HepG2 (cell line): ENCODE measurements at regions not wholly inside any gene's neighbourhood (a gene's known extent, or its start where the extent isn't known, plus 50 kb on each side); places are given as distances from the start of the nearest gene placed in this dataset.

ENCODE experiments used
- ATF3 ChIP-seq: sonication (generic); formaldehyde crosslinking; IDR thresholded peaks from 2 replicates; pipeline ENCODE4 v1.4.0; 2020; ENCODE audit warnings: missing genetic modification reagents
- CHD4 ChIP-seq: fragments of 200-600 bp; sonication (generic); IDR thresholded peaks from 2 replicates; pipeline ENCODE4 v1.7.0; 2017; ENCODE audit warnings: mild to moderate bottlenecking, low read length, borderline replicate concordance
- CTCF ChIP-seq: sonication (generic); formaldehyde crosslinking; IDR thresholded peaks from 2 replicates; pipeline ENCODE4 v1.5.0; 2020; ENCODE audit warnings: mild to moderate bottlenecking, missing genetic modification reagents, moderate library complexity
- POLR2A ChIP-seq, 2 experiments: IDR thresholded peaks; 2 replicates each; pipeline ENCODE4 v1.6.1; 2011; ENCODE audit warnings: low read depth in 2 of 2, low read length in 2 of 2, mild to moderate bottlenecking in 1 of 2, moderate library complexity in 1 of 2; ENCODE audit not compliant: insufficient read depth in 1 of 2
- TAF1 ChIP-seq: sonication (generic); formaldehyde crosslinking; IDR thresholded peaks from 2 replicates; pipeline ENCODE4 v1.4.0; 2020; ENCODE audit warnings: missing genetic modification reagents
- ZNF138 ChIP-seq: sonication (generic); formaldehyde crosslinking; IDR thresholded peaks from 2 replicates; pipeline ENCODE4 v1.5.0; 2020; ENCODE audit warnings: mild to moderate bottlenecking, low read depth, missing genetic modification reagents
- ZNF382 ChIP-seq: sonication (generic); formaldehyde crosslinking; IDR thresholded peaks from 2 replicates; pipeline ENCODE4 v1.5.0; 2020; ENCODE audit warnings: missing genetic modification reagents, mild to moderate bottlenecking, borderline replicate concordance
- ZNF441 ChIP-seq: sonication (generic); formaldehyde crosslinking; IDR thresholded peaks from 2 replicates; pipeline ENCODE4 v1.7.0; 2021; ENCODE audit warnings: missing genetic modification reagents, borderline replicate concordance
- ZNF776 ChIP-seq: sonication (generic); formaldehyde crosslinking; IDR thresholded peaks from 2 replicates; pipeline ENCODE4 v1.4.0; 2020; ENCODE audit warnings: mild to moderate bottlenecking, missing genetic modification reagents
- TF ChIP-seq, protein P1 (sequence below): fragments of 450-650 bp; IDR thresholded peaks from 2 replicates; pipeline ENCODE4 v1.6.1; 2017; ENCODE audit warnings: mild to moderate bottlenecking

- TF ChIP-seq POLR2A (IDR thresholded peaks at IDR 0.05; ENCODE audit: insufficient read depth in 1 of 2, low read depth in 2 of 2, low read length in 2 of 2) (no peak), CHD4 (no peak), ZNF138 (no peak), ZNF382 (CRISPR knock-in tag) (no peak), CTCF (CRISPR knock-in tag) (no peak), ZNF441 (CRISPR knock-in tag) (no peak), ATF3 (CRISPR knock-in tag) (no peak), ZNF776 (CRISPR knock-in tag) (no peak), TAF1 (CRISPR knock-in tag) (no peak)
- TF ChIP-seq, protein P1, sequence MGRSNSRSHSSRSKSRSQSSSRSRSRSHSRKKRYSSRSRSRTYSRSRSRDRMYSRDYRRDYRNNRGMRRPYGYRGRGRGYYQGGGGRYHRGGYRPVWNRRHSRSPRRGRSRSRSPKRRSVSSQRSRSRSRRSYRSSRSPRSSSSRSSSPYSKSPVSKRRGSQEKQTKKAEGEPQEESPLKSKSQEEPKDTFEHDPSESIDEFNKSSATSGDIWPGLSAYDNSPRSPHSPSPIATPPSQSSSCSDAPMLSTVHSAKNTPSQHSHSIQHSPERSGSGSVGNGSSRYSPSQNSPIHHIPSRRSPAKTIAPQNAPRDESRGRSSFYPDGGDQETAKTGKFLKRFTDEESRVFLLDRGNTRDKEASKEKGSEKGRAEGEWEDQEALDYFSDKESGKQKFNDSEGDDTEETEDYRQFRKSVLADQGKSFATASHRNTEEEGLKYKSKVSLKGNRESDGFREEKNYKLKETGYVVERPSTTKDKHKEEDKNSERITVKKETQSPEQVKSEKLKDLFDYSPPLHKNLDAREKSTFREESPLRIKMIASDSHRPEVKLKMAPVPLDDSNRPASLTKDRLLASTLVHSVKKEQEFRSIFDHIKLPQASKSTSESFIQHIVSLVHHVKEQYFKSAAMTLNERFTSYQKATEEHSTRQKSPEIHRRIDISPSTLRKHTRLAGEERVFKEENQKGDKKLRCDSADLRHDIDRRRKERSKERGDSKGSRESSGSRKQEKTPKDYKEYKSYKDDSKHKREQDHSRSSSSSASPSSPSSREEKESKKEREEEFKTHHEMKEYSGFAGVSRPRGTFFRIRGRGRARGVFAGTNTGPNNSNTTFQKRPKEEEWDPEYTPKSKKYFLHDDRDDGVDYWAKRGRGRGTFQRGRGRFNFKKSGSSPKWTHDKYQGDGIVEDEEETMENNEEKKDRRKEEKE = no peak
Measured at GRCh38 chr15:25169318-25169717, 214.5 kb downstream of the SNRPN start.
